Keratinocyte (primary cell): ENCODE measurements at regions not wholly inside any gene's neighbourhood (a gene's known extent, or its start where the extent isn't known, plus 50 kb on each side); places are given as distances from the start of the nearest gene placed in this dataset.

Source experiments
- EZH2 ChIP-seq: IDR thresholded peaks from one replicate; pipeline ENCODE4 v1.6.1; 2012; ENCODE audit warnings: inconsistent platforms, mild to moderate bottlenecking, low read length, moderate library complexity
- TF ChIP-seq, protein P1 (sequence below), 3 experiments: IDR thresholded peaks in 1 of 3; conservative IDR thresholded peaks in 1 of 3; optimal IDR thresholded peaks in 1 of 3; 2 replicates in 2 of 3; 3 replicates in 1 of 3; pipeline versions ENCODE3 to v1.5.1; 2011; ENCODE audit warnings: low read length in 3 of 3, mild to moderate bottlenecking in 3 of 3, moderate library complexity in 2 of 3, control low read depth in 1 of 3, inconsistent platforms in 1 of 3; ENCODE audit not compliant: insufficient read depth in 2 of 3; ENCODE audit errors: extremely low read depth in 1 of 3

- TF ChIP-seq, protein P1, sequence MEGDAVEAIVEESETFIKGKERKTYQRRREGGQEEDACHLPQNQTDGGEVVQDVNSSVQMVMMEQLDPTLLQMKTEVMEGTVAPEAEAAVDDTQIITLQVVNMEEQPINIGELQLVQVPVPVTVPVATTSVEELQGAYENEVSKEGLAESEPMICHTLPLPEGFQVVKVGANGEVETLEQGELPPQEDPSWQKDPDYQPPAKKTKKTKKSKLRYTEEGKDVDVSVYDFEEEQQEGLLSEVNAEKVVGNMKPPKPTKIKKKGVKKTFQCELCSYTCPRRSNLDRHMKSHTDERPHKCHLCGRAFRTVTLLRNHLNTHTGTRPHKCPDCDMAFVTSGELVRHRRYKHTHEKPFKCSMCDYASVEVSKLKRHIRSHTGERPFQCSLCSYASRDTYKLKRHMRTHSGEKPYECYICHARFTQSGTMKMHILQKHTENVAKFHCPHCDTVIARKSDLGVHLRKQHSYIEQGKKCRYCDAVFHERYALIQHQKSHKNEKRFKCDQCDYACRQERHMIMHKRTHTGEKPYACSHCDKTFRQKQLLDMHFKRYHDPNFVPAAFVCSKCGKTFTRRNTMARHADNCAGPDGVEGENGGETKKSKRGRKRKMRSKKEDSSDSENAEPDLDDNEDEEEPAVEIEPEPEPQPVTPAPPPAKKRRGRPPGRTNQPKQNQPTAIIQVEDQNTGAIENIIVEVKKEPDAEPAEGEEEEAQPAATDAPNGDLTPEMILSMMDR (optimal IDR thresholded peaks at IDR 0.05 in 1 of 3, IDR thresholded peaks at IDR 0.05 in 1 of 3, conservative IDR thresholded peaks at IDR 0.05 in 1 of 3; ENCODE audit: extremely low read depth in 1 of 3, insufficient read depth in 2 of 3, low read length in 3 of 3) = no peak
- no peak for TF ChIP-seq EZH2
These were observed 52.4 kb upstream of the GNAI1 start for GRCh38 chr7:80082213-80082612.
